GM18517 (cell line): ENCODE measurements at regions not wholly inside any gene's neighbourhood (a gene's known extent, or its start where the extent isn't known, plus 50 kb on each side); places are given as distances from the start of the nearest gene placed in this dataset.

ENCODE experiments used
- ATAC-seq: cut with Tn5 transposase; IDR thresholded peaks from one replicate; pipeline ENCODE4 v1.9.1; 2021; ENCODE audit warnings: mild to moderate bottlenecking, moderate library complexity; ENCODE audit not compliant: unreplicated experiment

DNA sequence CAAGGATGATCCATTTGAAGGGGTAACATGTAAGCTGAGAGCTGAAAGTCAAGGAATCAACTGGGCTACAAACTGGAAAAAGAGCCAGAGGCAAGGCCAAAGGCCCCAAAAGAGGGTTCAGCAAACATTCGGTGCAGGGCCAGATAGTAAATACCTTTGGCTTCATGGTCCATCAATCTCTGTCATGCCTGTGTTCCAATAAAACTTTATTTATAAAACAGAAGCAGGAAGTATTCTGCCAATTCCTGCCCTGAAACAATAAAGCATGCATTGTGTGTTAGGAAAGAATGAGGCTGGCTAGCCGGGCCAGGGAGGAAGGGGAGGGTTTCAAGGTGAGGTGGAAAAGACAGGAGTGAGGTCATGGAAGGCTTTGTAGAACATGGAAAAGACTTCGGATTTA, 107.1 kb downstream of the LBH start:
- no peak for ATAC-seq

DNA sequence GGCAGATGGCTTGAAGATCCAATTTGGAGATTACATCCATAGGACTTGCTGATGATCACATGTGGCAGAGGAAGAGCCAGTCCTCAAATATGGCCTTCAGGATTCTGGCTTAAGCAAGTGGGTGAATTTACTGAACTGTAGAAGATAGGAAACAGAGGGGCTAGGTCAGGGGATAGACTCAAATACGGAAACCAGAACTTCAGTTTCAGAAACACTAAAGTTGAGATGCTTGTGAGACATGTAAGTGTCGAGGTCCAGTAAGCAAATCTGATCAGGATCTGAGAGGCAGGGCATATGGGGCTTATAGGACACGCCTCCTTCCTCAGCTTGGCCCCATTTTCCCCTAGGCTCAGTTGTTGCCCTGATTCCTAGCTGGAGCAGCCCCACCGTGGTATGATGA, 107.7 kb downstream of the LBH start:
- ATAC-seq = no peak

DNA sequence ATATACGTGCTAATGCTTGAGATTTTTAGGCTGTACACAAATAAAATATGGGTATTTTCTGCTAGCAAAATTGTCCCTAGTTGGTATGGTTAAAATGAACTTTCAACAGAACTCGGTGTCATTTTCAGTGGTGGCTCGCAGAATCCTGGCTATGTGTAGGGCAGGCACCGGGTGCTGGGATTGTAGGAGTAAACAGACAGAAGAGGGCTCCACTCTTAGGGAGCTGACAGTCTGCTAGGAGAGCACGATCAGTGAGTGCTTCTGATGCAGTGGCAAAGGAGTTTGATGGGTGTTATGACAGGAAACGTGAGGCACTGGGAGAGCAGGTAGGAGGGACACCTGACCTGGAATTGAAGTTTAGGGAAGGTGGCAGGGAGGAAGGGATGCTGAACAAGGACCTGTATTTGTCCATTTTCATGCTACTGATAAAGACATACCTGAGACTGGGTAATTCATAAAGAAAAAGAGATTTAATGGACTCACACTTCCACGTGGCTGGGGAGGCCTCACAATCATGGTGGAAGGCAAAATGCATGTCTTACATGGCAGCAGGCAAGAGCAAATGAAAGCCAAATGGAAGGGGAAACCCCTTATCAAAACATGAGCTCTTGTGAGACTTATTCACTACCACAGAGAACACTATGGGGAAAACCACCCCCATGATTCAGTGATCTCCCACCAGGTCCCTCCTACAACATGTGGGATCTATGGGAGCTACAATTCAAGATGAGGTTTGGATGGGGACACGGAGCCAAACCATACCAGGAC, 105.4 kb upstream of the LCLAT1 start:
- no peak for ATAC-seq

DNA sequence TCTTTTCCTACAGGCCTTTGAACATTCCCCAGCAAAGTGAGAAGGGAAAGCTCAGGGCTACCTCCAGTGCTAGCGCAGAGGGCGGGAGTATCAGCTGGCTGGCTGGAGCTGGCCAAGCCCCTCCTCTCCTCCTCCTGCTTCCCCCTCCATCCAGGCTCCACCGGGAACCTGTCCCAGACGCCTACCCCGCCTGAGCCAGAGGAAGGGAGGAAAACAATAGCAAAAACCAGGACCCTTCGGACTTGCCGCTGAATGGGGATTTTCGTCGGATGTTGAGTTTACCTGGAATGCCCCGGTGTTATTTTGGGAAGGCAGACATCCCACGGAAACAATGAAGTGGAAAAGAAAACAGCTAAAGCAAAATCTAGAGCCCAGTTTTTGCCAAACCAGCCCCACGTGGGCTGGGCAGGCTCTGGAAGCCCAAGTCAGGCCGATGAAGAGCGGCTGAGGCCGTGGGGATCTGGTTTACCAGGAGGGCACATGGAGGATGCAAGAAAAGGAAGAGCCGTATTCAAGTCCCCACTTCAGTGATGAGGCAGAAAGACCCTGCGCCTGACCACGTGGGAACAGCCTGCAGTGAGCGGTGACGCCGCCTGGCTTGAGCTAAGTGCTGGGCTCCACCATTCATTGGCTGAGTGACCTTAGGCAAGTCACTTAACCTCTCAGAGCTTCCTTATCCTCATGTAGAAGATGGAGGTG, 100.4 kb upstream of the LCLAT1 start:
- no peak for ATAC-seq

DNA sequence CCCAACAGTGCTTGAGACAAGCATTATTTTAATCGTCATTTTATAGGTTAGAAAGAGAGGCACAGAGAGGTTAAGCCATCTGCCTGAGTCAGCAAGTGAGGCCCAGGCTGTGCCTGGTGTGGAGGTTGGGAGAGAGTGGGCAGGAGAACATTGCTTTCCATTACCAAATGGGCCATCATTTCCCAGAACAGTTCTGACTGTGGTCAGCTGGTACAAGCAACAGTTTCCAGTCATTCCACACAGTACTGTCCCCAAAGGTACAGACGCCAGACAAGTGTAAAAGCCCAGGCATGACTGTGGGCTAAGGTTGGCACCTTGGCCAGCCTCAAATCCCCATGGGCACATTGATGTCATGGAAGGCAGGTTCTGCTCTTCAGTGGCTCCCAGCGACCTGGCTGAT, 98.2 kb upstream of the LCLAT1 start:
- ATAC-seq = no peak

DNA sequence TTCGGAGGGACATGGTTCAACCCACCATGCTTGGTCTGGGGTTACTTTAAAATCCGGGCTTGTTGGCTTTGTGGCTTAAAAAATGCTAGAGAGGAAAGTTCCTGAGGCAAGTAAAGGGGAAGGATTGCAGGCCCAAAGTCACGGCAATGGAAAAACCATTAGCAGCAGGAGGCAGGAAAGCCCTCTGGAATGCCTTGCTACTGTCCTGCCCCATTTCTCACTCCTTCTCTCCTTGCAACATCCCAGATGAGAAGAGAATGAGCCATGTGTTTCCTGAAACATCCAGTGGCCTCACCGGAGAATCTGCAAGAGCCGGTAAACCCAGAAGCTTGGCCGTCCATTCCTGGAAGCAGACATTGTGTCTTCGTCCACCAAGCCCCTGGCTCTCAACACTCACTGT, 97.4 kb upstream of the LCLAT1 start:
- ATAC-seq = no peak

DNA sequence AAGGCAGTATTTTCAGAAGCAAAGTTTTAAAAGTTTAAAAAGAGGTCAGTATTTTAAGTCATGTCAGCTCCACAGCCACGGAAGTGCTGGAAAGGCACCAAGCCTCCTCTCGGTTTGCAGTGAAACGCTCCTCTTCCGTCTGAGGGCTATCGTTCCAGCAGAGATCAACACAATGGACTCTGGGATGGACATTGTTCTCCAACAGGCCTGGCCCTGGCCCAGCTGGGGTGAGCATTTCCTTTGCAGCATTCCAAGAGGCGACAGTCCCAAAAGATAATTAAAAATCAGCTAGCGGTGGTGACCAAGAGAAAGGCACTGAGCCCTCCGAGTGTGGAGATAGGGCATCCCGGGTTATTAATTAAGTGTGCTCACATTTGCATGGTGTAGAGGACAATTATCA, 95.9 kb upstream of the LCLAT1 start:
- no peak for ATAC-seq

DNA sequence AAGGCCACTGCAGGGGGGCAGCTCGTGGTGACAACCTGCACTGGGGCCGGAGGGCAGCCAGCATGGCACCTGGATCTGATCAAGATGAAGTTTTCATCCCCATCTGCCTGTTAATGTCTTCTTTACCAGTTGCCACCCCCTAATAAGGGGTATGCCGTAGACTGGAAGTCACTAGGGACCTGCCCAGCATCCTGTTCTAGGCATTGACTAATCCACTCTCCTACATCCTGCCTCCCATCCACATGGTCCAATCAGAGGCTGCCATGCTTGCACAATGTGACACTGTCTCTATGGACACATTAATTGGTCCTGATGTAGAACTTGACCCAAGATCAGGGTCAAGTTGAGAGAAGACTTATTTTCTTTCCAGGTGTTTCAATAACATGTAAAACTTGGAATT, 95.1 kb upstream of the LCLAT1 start:
- no peak for ATAC-seq

DNA sequence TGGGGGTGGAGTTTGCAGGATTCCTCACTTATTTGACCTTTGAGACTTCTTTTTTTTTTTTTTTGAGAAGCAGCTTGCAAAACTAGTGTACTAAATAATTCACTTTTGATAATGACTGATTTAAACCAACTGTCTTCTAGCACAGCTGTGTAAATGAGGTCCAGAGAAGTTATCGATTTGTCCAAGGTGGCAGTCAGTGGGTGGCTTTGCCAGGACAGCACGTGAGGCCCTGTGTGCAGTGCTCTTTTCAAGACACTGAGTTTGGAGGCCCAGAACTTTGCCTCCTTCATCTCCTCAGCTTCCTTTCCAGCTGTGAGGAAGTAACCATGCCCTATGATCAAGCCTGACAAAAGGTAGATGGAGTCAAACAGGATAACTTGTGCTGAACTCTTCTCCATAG, 92.9 kb upstream of the LCLAT1 start:
- ATAC-seq = no peak

DNA sequence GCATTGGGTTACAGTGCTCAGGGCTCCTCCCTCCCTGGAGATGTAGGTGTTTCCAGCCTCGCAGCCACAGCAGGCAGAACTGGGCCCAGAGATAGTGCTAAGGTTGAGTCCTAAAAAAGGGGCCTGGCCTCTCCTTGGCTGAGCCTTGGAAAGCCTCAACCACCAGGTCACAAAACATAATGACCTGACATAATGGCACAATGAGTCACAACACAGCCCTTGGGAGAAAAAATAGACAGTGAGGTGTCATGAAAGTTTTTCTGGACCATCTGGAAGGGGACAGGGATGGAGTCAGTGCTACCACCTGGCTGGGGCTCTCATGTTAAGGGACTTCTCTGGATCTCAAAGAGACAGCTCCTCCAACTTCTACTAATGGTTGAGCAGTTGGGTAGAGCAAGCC, 92.4 kb upstream of the LCLAT1 start:
- ATAC-seq = no peak

DNA sequence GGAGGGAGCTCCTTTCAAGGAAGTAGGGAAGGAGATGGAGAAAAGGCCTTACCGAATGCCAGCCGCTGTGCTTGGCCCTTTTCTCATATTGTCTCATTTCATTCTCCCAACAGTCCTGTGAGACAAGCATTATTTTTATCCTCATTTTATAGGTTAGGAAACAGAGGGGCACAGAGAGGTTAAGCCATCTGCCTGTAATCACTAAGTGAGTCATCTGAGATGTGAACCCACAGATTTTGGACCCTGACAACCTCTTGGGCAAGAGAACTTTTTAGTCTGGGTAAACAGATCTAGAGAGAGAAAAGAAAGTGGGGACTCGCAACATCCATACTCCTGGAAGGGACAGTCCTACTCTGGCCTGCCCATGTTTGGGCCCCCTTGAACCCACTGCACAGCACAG, 91.7 kb upstream of the LCLAT1 start:
- ATAC-seq = no peak

DNA sequence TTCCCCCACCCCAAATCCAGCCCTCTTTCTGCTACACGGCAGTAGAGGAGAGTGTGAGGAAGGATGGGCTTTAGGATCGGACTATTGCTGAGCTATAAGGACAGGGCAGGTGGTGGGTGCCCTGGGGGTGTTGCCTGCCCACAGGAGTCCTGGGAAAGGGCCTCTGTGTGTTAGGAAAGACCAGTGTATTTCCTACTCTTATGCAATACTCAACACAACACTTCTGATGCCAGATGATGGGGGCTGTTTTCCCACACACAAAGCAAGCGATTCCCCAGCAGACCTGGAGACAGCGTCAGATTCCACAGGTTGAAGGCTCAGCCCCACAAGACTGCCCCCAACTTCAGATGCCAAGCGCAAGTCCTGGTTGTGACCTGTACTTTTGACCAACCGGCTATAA, 91.0 kb upstream of the LCLAT1 start:
- no peak for ATAC-seq

DNA sequence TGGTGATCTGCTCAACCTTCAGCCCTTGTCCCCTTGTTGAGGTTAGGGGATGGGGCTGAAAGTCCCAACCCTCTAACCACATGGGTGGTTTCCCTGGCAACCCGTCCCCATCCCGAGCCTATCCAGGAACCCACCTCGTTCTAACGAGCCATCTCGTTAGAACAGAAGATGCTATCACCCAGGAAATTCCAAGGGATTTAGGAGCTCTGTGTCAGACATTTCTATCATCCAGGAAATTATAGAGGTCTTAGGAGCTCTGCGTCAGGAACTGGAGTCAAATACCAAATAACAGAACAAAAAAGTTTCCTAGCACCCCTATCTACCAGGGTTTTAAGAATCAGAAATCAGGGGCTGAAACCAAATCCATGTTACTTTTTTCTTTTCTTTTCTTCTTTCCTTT, 90.3 kb upstream of the LCLAT1 start:
- ATAC-seq = no peak

DNA sequence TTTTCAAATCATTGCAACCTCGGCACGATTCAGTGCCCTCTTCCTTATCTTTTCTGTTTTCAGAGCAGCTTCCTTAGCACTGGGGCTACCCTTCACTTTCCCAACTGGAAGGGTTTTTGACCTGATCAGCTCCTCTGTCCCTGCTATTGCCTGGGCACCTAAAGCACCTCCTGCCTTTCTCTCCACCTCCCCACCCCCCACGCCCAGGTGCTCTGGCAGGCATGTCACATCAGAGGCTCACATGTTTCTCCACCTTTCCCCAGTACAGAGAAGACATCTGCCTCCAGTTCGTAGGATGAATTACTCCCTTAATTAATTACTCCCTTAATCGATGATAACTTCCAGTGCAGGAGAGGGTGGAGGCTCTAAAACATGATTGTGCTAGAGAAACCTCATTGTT, 88.7 kb upstream of the LCLAT1 start:
- no peak for ATAC-seq

DNA sequence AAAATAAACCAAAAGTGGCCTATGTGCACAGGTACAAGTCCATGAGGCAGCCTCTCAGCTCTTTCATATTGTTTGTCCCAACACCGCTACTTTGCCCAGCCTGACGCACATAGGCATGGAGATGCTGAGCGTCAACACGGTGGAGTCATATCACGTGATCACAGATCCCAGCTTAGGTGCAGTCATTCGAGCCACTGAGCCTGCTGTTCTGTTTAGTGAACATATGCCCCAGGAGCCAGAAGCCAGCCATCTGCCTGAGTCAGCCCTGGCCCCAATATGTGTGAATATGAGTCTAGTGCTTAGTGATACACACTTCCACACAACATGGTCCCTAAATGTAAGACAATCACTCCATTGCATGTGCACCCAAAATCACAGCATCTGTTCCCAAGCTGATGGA, 88.2 kb upstream of the LCLAT1 start:
- no peak for ATAC-seq

DNA sequence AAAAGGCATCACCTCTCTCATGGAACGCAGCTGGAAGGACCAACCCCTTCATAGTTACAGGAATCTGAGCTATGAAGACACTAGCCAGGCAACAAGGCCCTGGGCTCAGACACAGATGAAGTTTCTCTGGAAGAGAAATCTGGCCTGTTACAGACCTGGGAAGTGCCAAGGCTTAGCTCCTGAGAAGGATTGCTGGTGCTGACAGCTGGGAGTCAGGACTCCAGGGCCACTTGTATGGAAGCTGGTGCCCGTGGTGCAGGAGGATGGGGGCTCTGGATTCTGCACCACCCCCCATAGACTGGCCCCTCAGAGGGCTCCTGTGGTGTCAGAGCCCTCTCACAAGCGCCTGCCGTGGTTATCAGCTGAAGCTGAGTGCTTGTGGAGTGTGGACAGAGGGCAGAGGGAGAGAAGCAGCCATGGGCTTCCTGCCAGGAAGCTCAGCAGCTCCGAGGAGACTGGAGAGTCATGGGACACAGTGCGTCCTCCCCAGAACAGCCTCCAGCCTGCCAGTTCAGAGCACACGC, 87.3 kb upstream of the LCLAT1 start:
- ATAC-seq = no peak

DNA sequence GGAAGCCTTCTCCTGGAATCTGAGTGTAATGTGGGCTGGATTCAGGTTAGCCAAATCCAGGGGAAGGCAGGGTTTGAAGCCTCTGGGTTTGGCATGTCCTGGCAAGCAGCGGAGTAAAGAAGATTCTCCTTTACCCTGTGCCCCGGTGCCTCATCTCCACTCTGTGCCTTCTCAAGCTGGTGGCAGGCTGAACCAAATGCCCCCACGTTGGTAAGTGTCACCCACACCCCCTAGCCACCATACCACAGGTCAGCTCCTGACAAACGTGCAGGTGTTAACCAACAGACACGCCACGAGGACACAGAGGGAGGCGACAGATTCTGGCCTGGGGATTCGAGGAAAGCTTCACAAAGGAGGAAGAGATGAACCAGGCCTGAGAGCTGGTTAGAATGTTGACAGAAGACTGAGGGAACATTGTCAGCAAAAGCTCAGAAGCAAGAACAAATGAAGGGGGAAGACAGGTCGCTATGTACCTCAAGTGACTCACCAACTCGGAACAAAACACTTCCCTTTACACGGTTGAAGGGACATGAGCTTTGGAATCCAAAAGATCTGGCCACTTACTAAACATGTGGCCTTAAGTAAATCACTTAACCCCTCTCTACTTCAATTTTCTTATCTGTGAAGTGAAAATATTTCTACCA, 85.2 kb upstream of the LCLAT1 start:
- ATAC-seq = no peak

DNA sequence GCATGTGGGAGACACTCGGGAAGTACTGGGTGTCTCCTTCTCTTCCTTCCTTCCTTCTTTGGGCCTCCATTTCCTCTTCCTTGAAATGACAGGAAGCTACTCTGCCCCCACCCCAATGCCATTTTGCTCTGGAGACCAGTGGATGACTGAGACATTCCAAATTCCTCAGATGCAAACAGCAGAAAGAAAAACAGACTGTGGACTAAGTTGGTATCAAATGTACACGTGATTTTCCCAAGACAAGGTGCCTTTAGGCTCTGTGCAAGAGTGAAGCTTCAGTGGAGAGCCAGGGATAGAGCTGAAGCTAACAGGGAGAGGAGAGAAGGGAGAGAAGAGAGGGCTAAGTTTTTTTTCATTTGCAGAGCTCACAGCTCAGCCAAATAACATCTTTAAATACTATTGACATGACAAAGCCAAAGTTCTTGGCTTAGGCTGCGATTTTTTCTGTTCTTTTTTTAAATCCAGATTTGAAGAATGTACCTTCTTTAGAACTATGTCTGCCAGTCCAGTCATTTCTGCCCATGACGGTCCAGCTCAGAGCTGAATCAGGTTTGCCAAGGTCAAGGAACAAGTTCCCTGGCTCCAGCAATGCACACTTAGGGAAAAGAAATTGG, 84.5 kb upstream of the LCLAT1 start:
- no peak for ATAC-seq

DNA sequence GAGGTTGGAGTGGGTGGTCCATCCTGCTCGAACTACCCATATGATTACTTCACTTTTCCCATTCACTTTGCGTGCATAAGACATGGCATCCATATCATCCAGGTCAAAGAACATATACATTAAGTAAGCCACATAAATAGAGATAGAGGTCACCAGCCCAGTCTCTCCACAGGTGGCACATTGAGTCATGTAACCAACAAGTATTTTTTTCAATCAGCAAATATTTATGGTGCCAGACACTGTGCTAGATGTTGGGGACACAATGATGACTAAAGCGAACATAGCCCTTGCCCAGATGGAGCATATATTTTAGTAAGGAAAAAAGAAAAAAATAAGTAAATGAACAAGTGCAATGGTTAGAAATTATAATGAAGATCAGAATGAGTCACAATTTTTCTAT, 83.6 kb upstream of the LCLAT1 start:
- ATAC-seq = no peak

DNA sequence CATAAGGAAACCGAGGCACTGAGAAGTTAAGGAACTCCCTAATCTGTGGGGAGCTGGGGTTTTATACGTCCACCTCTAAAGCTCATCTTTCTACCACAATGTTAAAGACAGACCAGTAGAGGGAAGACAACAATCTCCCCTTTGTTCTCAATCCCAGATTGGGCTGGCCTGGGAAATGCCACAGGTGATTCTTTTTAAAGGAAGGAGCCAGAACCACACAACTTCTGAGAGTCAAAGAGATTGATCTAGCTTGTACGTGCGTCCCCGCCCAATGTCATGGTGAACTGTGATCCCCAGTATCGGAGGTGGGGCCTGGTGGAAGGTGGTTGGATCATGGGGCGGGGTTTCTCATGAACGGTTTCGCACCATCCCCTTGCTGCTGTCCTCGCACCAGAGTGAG, 81.8 kb upstream of the LCLAT1 start:
- no peak for ATAC-seq

DNA sequence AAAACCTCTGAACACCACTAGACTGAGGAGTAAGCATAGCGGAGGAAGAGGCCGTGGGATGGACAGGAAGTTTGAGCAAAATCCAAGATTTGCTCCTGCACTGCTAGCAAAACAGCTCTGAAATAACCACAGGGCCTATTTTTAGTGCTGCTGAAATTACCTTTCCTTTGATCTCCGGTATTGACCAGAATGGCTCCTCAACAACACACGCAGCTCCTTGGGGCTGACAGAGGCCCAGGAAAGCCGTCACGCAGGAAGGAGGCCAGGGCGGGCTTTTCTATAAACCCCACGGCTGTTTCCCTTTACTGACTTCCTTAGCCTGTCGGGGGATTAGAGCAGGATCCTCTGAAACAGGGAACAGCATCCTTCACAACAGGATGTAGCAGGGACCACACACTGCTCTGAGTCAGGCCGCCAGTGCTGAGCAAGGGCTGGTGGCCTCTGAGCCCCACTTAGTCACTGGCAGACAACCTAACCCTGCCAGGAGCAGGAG, 80.8 kb upstream of the LCLAT1 start:
- no peak for ATAC-seq
